Mesodermal cell (in vitro differentiated cells): ENCODE measurements at regions not wholly inside any gene's neighbourhood (a gene's known extent, or its start where the extent isn't known, plus 50 kb on each side); places are given as distances from the start of the nearest gene placed in this dataset.

Source experiments
- H3K27ac ChIP-seq: 2 replicates; pipeline ENCODE4 v1.7.0; 2013; ENCODE audit warnings: mild to moderate bottlenecking, low read depth, low read length, moderate library complexity; ENCODE audit not compliant: severe bottlenecking
- H3K36me3 ChIP-seq: 2 replicates; pipeline ENCODE4 v1.7.1; 2013; ENCODE audit warnings: mild to moderate bottlenecking, low read length, moderate library complexity; ENCODE audit not compliant: control insufficient read depth, insufficient read depth
- H3K4me1 ChIP-seq: one replicate; pipeline ENCODE4 v1.7.1; 2013; ENCODE audit warnings: mild to moderate bottlenecking, low read length; ENCODE audit not compliant: insufficient read depth, control insufficient read depth, poor library complexity, severe bottlenecking
- H3K4me3 ChIP-seq: 2 replicates; pipeline ENCODE4 v1.7.0; 2013; ENCODE audit warnings: low read length, control low read depth, mild to moderate bottlenecking; ENCODE audit not compliant: insufficient read depth, poor library complexity, severe bottlenecking; ENCODE audit errors: extremely low read depth
- H3K9me3 ChIP-seq: 2 replicates; pipeline ENCODE4 v1.7.1; 2013; ENCODE audit warnings: mild to moderate bottlenecking, low read length, moderate library complexity; ENCODE audit not compliant: control insufficient read depth
- WGBS, 2 experiments: methylation state at CpG; one replicate each; pipeline ENCODE4 v1.1.5; 2013; ENCODE audit warnings: missing lambda C conversion rate in 2 of 2; ENCODE audit not compliant: insufficient coverage in 2 of 2; 5-methylcytosine and 5-hydroxymethylcytosine counted together

- H3K27ac ChIP-seq: no peak overlapping the region
- H3K9me3 ChIP-seq: no peaks in the 10 kb centered on the region
- H3K36me3 ChIP-seq: no peaks in the 10 kb centered on the region
- peaks cover 9% of the 10 kb centered on the region for H3K4me1 ChIP-seq
- H3K4me3 ChIP-seq: no peak overlapping the region
- 87 to 89% methylated on average over 13 to 16 of the region's 20 CpGs for WGBS, 2 experiments
Observed at GRCh38 chr22:48431536-48432315, 1395.9 kb downstream of the BRD1 start.

- WGBS, 2 experiments: 92 to 100% methylated on average over 2 to 8 of the region's 10 CpGs
- Histone ChIP-seq H3K27ac (no peak overlapping the region), H3K9me3 (no peaks in the 10 kb centered on the region), H3K4me3 (no peak overlapping the region), H3K4me1 (peaks cover 9% of the 10 kb centered on the region), H3K36me3 (no peaks in the 10 kb centered on the region)
Observed at GRCh38 chr22:48431014-48431413, 1396.7 kb downstream of the BRD1 start.

- H3K9me3 ChIP-seq: no peaks in the 10 kb centered on the region
- no peak overlapping the region for H3K27ac ChIP-seq
- no peaks in the 10 kb centered on the region for H3K36me3 ChIP-seq
- WGBS, 2 experiments: 88 to 95% methylated on average over 12 of the region's 12 CpGs
- no peak overlapping the region for H3K4me3 ChIP-seq
- peaks cover 9% of the 10 kb centered on the region for H3K4me1 ChIP-seq
Observed at GRCh38 chr22:48429446-48430020, 1398.1 kb downstream of the BRD1 start.

- H3K27ac ChIP-seq: no peak overlapping the region
- H3K9me3 ChIP-seq: no peaks in the 10 kb centered on the region
- WGBS, 2 experiments: 72 to 81% methylated on average over 16 of the region's 18 CpGs
- H3K4me1 ChIP-seq: peaks cover 9% of the 10 kb centered on the region
- H3K36me3 ChIP-seq: no peaks in the 10 kb centered on the region
- no peak overlapping the region for H3K4me3 ChIP-seq
Observed at GRCh38 chr22:48428631-48429371, 1398.9 kb downstream of the BRD1 start.

- Histone ChIP-seq H3K9me3 (no peaks in the 10 kb centered on the region), H3K27ac (no peak overlapping the region), H3K36me3 (no peaks in the 10 kb centered on the region), H3K4me3 (no peak overlapping the region), H3K4me1 (peaks cover 9% of the 10 kb centered on the region)
- 95 to 96% methylated on average over 8 to 12 of the region's 15 CpGs for WGBS, 2 experiments
Observed at GRCh38 chr22:48427731-48428211, 1399.9 kb downstream of the BRD1 start.

- WGBS, 2 experiments: 91 to 92% methylated on average over 11 to 15 of the region's 18 CpGs
- H3K4me3 ChIP-seq: no peak overlapping the region
- peaks cover 9% of the 10 kb centered on the region for H3K4me1 ChIP-seq
- no peaks in the 10 kb centered on the region for H3K9me3 ChIP-seq
- H3K36me3 ChIP-seq: no peaks in the 10 kb centered on the region
- no peak overlapping the region for H3K27ac ChIP-seq
Observed at GRCh38 chr22:48426466-48427380, 1401.0 kb downstream of the BRD1 start.

- no peaks in the 10 kb centered on the region for H3K9me3 ChIP-seq
- 92 to 95% methylated on average over 6 to 12 of the region's 12 CpGs for WGBS, 2 experiments
- H3K27ac ChIP-seq: no peak overlapping the region
- H3K4me3 ChIP-seq: no peak overlapping the region
- no peaks in the 10 kb centered on the region for H3K36me3 ChIP-seq
- peaks cover 9% of the 10 kb centered on the region for H3K4me1 ChIP-seq
Observed at GRCh38 chr22:48425641-48426040, 1402.0 kb downstream of the BRD1 start.

- 91 to 92% methylated on average over 13 to 15 of the region's 15 CpGs for WGBS, 2 experiments
- Histone ChIP-seq H3K4me3 (no peak overlapping the region), H3K27ac (no peak overlapping the region), H3K4me1 (peaks cover 9% of the 10 kb centered on the region), H3K36me3 (no peaks in the 10 kb centered on the region), H3K9me3 (no peaks in the 10 kb centered on the region)
Observed at GRCh38 chr22:48425091-48425506, 1402.6 kb downstream of the BRD1 start.

- Histone ChIP-seq H3K9me3 (no peaks in the 10 kb centered on the region), H3K4me1 (peaks cover 9% of the 10 kb centered on the region), H3K4me3 (no peak overlapping the region), H3K27ac (no peak overlapping the region), H3K36me3 (no peaks in the 10 kb centered on the region)
- 77 to 86% methylated on average over 3 to 4 of the region's 5 CpGs for WGBS, 2 experiments
Observed at GRCh38 chr22:48424661-48425060, 1403.0 kb downstream of the BRD1 start.

- H3K9me3 ChIP-seq: no peaks in the 10 kb centered on the region
- 89 to 95% methylated on average over 15 to 18 of the region's 18 CpGs for WGBS, 2 experiments
- H3K27ac ChIP-seq: no peak overlapping the region
- peaks cover 9% of the 10 kb centered on the region for H3K4me1 ChIP-seq
- no peak overlapping the region for H3K4me3 ChIP-seq
- no peaks in the 10 kb centered on the region for H3K36me3 ChIP-seq
Observed at GRCh38 chr22:48424201-48424627, 1403.5 kb downstream of the BRD1 start.
